Gastrocnemius medialis (tissue), 4 donors: ENCODE measurements at regions not wholly inside any gene's neighbourhood (a gene's known extent, or its start where the extent isn't known, plus 50 kb on each side); places are given as distances from the start of the nearest gene placed in this dataset.

Experiments used
- CTCF ChIP-seq, 5 experiments: fragments of 450-650 bp in 3 of 5; fragments of 200-600 bp in 2 of 5; sonication (generic) in 2 of 5; IDR thresholded peaks in 4 of 5; conservative IDR thresholded peaks in 1 of 5; 1 replicate in 4 of 5; 2 replicates in 1 of 5; pipeline ENCODE4 v1.5.1; 2016 to 2019; ENCODE audit warnings: antibody characterized with exemption in 5 of 5, mild to moderate bottlenecking in 3 of 5, moderate library complexity in 3 of 5
- POLR2A ChIP-seq, 2 donors: fragments of 450-650 bp; IDR thresholded peaks; one replicate each; pipeline ENCODE4 v1.6.1; 2017; ENCODE audit warnings: antibody characterized with exemption in 2 of 2, mild to moderate bottlenecking in 2 of 2, moderate library complexity in 2 of 2

- TF ChIP-seq CTCF (IDR thresholded peaks at IDR 0.05 in 4 of 5, conservative IDR thresholded peaks at IDR 0.05 in 1 of 5): no peak
- TF ChIP-seq POLR2A (IDR thresholded peaks at IDR 0.05): no peak
Observed at GRCh38 chr4:54855191-54855854, 197.6 kb downstream of the KIT start.
